Ishikawa (cell line): ENCODE measurements at regions not wholly inside any gene's neighbourhood (a gene's known extent, or its start where the extent isn't known, plus 50 kb on each side); places are given as distances from the start of the nearest gene placed in this dataset.

Experiments used
- CEBPB ChIP-seq: IDR thresholded peaks from 2 replicates; pipeline ENCODE4 v1.6.1; 2012
- CREB1 ChIP-seq: IDR thresholded peaks from 2 replicates; pipeline ENCODE4 v1.6.1; 2012; ENCODE audit warnings: low read depth
- EGR1 ChIP-seq: IDR thresholded peaks from 2 replicates; pipeline ENCODE4 v1.6.1; 2012
- EP300 ChIP-seq: IDR thresholded peaks from 2 replicates; pipeline ENCODE4 v1.6.1; 2012; ENCODE audit warnings: borderline replicate concordance
- FOXM1 ChIP-seq: IDR thresholded peaks from 2 replicates; pipeline ENCODE4 v1.6.1; 2012; ENCODE audit warnings: low read depth, borderline replicate concordance
- NFIC ChIP-seq: IDR thresholded peaks from 2 replicates; pipeline ENCODE4 v1.6.1; 2012
- RAD21 ChIP-seq: IDR thresholded peaks from 2 replicates; pipeline ENCODE4 v1.6.1; 2012; ENCODE audit warnings: low read depth
- TAF1 ChIP-seq: IDR thresholded peaks from 2 replicates; pipeline ENCODE4 v1.6.1; 2012; ENCODE audit warnings: low read depth, mild to moderate bottlenecking
- TCF12 ChIP-seq: IDR thresholded peaks from 2 replicates; pipeline ENCODE4 v1.6.1; 2012; ENCODE audit warnings: low read depth
- TEAD4 ChIP-seq: IDR thresholded peaks from 2 replicates; pipeline ENCODE4 v1.6.1; 2012
- YY1 ChIP-seq: IDR thresholded peaks from 2 replicates; pipeline ENCODE4 v1.6.1; 2012; ENCODE audit warnings: low read depth
- ZBTB7A ChIP-seq: IDR thresholded peaks from 2 replicates; pipeline ENCODE4 v1.6.1; 2012; ENCODE audit warnings: low read depth
- TF ChIP-seq, protein P1 (sequence below): IDR thresholded peaks from 2 replicates; pipeline ENCODE4 v1.6.1; 2012
- TF ChIP-seq, protein P2 (sequence below): IDR thresholded peaks from 2 replicates; pipeline ENCODE4 v1.6.1; 2012
- TF ChIP-seq, protein P3 (sequence below): IDR thresholded peaks from 2 replicates; pipeline ENCODE4 v1.6.1; 2012; ENCODE audit warnings: low read depth, mild to moderate bottlenecking

DNA sequence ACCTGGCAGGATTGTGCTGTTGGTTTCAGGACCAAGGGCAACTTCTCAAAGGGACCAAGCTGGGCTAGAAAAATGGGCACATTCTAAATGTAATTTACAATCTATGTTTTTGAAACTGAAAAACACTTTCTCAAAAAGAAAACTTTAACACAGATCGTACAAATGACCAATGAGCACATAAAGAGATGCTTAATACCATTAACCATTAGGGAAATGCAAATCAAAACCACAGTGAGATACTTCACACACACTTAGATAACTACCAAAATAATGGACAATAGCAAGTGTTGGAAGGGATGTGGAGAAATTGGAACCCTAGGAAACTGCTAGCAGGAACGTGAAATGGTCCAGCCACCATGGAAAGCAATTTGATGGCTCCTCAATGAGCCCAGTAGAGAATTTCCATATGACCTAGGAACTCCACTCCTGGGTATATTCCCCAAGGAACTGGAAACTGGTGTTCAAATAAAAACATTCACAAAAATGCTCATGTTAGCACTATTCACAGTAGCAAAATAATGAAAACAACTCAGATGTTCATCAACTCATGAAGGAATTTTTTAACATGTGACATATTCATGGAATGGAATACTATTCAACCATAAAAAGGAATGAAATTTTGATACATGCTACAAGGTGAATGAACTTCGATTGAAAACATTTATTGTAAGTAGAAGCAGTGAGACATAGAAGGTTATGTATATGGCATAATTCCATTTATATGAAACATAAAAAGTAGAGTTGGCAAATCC, 288.3 kb upstream of the NR2F2 start:
- TF ChIP-seq, protein P1, sequence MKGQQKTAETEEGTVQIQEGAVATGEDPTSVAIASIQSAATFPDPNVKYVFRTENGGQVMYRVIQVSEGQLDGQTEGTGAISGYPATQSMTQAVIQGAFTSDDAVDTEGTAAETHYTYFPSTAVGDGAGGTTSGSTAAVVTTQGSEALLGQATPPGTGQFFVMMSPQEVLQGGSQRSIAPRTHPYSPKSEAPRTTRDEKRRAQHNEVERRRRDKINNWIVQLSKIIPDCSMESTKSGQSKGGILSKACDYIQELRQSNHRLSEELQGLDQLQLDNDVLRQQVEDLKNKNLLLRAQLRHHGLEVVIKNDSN: no peak
- TF ChIP-seq EGR1 (no peak), TAF1 (no peak), FOXM1 (no peak)

DNA sequence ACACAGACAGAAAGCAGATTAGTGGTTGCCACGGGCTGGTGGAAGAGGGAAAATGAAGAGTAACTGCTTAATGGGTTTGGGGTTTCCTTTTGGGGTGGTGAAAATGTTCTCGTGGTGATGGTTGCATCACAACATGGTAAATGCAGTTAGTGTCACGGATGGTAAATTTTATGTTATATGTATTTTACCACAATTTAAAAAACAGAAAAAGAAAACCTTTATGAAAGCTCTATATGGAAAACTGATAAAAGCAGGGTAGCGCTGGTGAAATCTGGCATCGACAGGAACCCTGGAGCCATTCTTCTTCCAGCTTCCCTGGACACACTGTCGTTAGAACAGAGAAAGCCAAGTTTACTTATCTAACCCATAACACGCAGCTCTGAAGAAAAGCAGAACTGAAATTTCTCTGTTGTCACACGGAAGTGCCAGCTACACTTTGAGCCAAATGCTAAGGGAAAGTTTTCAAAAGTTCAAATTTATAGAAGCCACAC, 287.7 kb upstream of the NR2F2 start:
- TF ChIP-seq ZBTB7A (no peak), YY1 (no peak), FOXM1 (no peak), TAF1 (no peak), EP300 (no peak), CEBPB (no peak), NFIC (no peak), EGR1 (no peak), TEAD4 (no peak), CREB1 (no peak), TCF12 (no peak), RAD21 (no peak)
- TF ChIP-seq, protein P2, sequence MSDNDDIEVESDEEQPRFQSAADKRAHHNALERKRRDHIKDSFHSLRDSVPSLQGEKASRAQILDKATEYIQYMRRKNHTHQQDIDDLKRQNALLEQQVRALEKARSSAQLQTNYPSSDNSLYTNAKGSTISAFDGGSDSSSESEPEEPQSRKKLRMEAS: no peak
- TF ChIP-seq, protein P3, sequence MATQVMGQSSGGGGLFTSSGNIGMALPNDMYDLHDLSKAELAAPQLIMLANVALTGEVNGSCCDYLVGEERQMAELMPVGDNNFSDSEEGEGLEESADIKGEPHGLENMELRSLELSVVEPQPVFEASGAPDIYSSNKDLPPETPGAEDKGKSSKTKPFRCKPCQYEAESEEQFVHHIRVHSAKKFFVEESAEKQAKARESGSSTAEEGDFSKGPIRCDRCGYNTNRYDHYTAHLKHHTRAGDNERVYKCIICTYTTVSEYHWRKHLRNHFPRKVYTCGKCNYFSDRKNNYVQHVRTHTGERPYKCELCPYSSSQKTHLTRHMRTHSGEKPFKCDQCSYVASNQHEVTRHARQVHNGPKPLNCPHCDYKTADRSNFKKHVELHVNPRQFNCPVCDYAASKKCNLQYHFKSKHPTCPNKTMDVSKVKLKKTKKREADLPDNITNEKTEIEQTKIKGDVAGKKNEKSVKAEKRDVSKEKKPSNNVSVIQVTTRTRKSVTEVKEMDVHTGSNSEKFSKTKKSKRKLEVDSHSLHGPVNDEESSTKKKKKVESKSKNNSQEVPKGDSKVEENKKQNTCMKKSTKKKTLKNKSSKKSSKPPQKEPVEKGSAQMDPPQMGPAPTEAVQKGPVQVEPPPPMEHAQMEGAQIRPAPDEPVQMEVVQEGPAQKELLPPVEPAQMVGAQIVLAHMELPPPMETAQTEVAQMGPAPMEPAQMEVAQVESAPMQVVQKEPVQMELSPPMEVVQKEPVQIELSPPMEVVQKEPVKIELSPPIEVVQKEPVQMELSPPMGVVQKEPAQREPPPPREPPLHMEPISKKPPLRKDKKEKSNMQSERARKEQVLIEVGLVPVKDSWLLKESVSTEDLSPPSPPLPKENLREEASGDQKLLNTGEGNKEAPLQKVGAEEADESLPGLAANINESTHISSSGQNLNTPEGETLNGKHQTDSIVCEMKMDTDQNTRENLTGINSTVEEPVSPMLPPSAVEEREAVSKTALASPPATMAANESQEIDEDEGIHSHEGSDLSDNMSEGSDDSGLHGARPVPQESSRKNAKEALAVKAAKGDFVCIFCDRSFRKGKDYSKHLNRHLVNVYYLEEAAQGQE: no peak
- TF ChIP-seq, protein P1: no peak

DNA sequence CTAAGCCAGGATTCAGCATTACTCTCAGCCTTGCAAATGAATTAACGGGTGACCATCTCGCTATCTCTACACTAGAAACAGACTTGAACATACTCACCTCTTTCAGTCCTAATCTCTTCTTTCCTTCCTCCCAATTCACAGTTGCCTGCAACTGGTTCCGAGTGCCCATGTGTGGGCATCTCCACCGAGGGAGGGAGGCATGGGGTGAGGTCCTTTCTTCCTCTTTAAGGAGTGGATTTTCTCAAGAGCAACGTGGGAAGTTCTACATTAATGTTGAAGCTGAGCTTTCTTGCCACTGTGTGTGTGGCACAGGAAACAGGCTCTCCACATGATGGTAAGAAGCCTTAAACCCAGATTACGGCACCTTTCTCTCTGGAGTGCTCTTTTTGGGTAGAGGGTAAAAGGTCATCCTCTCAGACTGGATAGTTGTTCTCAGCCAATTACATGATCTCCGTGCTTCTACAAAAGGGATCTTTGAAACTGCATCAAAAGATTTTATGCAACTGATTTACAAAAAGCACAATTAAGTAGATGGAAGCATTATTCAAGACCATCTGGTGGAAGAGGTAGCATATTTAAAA, 286.8 kb upstream of the NR2F2 start:
- no peak for TF ChIP-seq EP300
- TF ChIP-seq, protein P2: no peak
- no peak for TF ChIP-seq YY1
- TF ChIP-seq FOXM1: no peak

DNA sequence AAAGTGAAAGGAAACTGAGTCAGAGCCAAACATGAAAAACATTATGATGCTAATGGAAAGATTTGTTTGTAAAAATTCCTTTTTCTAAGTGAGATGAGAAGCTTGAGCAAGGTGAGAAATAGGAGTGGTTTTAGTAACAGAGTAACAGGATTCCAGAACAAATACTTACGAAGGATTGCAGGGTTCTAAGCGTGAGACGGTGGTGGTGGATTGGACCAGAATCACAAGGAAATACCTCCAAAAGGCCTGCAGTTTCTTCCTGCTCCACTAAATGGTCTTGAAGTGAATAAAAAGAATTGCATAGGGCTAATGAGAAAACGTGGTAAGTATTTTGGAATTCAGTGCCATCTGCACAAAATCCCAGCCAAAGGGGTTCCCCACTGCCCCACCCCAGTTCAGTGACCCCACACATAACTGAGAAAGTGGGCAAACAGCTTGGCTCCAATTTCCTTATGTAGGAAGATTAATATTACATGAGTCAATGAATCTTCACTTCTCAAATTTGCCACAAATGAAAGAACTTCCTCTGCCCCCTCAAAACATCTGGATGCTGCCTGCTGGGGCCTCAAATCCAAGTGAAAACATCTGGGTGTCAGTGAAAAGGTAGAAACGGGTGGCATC, 283.8 kb upstream of the NR2F2 start:
- no peak for TF ChIP-seq TEAD4
- TF ChIP-seq TAF1: no peak
- TF ChIP-seq EGR1: no peak
- TF ChIP-seq, protein P1: no peak
- TF ChIP-seq NFIC: no peak
- no peak for TF ChIP-seq TCF12
- TF ChIP-seq YY1: no peak
- TF ChIP-seq RAD21: no peak
- TF ChIP-seq, protein P2: no peak
- no peak for TF ChIP-seq FOXM1
- TF ChIP-seq, protein P3: no peak
- no peak for TF ChIP-seq EP300
- TF ChIP-seq CREB1: no peak
- no peak for TF ChIP-seq CEBPB
- TF ChIP-seq ZBTB7A: no peak
